GM12891 (cell line): ENCODE measurements at regions not wholly inside any gene's neighbourhood (a gene's known extent, or its start where the extent isn't known, plus 50 kb on each side); places are given as distances from the start of the nearest gene placed in this dataset.
"Not testable (repeated sequence)": the region's sequence is repeated elsewhere in the genome, so short reads cannot be mapped to it uniquely, and the experiment has no call there.

Experiments
- POLR2A ChIP-seq: IDR thresholded peaks from 2 replicates; pipeline ENCODE4 v1.6.1; 2011; ENCODE audit warnings: low read depth, low read length, control low read depth
- POLR2AphosphoS5 ChIP-seq: IDR thresholded peaks from 2 replicates; pipeline ENCODE4 v1.6.1; 2011; ENCODE audit warnings: low read depth, low read length, control low read depth
- TAF1 ChIP-seq: IDR thresholded peaks from 2 replicates; pipeline ENCODE4 v1.6.1; 2011; ENCODE audit warnings: low read depth, low read length, control low read depth

DNA sequence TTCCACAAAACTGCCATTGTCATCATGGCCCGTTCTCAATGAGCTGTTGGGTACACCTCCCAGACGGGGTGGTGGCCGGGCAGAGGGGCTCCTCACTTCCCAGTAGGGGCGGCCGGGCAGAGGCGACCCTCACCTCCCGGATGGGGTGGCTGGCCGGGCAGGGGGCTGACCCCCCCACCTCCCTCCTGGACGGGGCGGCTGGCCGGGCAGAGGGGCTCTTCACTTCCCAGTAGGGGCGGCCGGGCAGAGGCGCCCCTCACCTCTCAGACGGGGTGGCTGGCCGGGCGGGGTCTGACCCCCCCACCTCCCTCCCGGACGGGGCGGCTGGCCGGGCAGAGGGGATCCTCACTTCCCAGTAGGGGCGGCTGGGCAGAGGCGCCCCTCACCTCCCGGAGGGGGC is 176.9 kb upstream of the FBXL17 start:
- not testable (repeated sequence) for TF ChIP-seq POLR2A, POLR2AphosphoS5, TAF1
